Loucy (cell line): ENCODE measurements at regions not wholly inside any gene's neighbourhood (a gene's known extent, or its start where the extent isn't known, plus 50 kb on each side); places are given as distances from the start of the nearest gene placed in this dataset.

ENCODE experiments used
- CTCF ChIP-seq: fragments of 200-600 bp; sonication (generic); conservative IDR thresholded peaks from 2 replicates; pipeline ENCODE4 v1.5.1; 2014; ENCODE audit warnings: mild to moderate bottlenecking, antibody characterized with exemption, low read length
- EZH2phosphoT487 ChIP-seq: fragments of 200-600 bp; IDR thresholded peaks from 2 replicates; pipeline ENCODE4 v1.6.1; 2018; ENCODE audit warnings: antibody characterized with exemption, mild to moderate bottlenecking, moderate library complexity, borderline replicate concordance

GRCh38 chr7:116111475-116111874 is 80.9 kb upstream of the TFEC start:
- TF ChIP-seq CTCF (no peak), EZH2phosphoT487 (no peak)
